Loucy (cell line): ENCODE measurements at regions not wholly inside any gene's neighbourhood (a gene's known extent, or its start where the extent isn't known, plus 50 kb on each side); places are given as distances from the start of the nearest gene placed in this dataset.

ENCODE experiments used
- EZH2phosphoT487 ChIP-seq: fragments of 200-600 bp; IDR thresholded peaks from 2 replicates; pipeline ENCODE4 v1.6.1; 2018; ENCODE audit warnings: antibody characterized with exemption, mild to moderate bottlenecking, moderate library complexity, borderline replicate concordance
- TF ChIP-seq, protein P1 (sequence below): fragments of 200-600 bp; sonication (generic); conservative IDR thresholded peaks from 2 replicates; pipeline ENCODE4 v1.5.1; 2014; ENCODE audit warnings: mild to moderate bottlenecking, antibody characterized with exemption, low read length

- TF ChIP-seq, protein P1, sequence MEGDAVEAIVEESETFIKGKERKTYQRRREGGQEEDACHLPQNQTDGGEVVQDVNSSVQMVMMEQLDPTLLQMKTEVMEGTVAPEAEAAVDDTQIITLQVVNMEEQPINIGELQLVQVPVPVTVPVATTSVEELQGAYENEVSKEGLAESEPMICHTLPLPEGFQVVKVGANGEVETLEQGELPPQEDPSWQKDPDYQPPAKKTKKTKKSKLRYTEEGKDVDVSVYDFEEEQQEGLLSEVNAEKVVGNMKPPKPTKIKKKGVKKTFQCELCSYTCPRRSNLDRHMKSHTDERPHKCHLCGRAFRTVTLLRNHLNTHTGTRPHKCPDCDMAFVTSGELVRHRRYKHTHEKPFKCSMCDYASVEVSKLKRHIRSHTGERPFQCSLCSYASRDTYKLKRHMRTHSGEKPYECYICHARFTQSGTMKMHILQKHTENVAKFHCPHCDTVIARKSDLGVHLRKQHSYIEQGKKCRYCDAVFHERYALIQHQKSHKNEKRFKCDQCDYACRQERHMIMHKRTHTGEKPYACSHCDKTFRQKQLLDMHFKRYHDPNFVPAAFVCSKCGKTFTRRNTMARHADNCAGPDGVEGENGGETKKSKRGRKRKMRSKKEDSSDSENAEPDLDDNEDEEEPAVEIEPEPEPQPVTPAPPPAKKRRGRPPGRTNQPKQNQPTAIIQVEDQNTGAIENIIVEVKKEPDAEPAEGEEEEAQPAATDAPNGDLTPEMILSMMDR: no peak
- TF ChIP-seq EZH2phosphoT487: no peak
These were observed 65.5 kb upstream of the CEACAM21 start for GRCh38 chr19:41510484-41510883.
